CD4-positive, alpha-beta T cell treated with Interleukin-17A for 1 hour (primary cell): ENCODE measurements at regions not wholly inside any gene's neighbourhood (a gene's known extent, or its start where the extent isn't known, plus 50 kb on each side); places are given as distances from the start of the nearest gene placed in this dataset.
A peak's percentile ranks its signal among the peaks of the same experiment; 100 is the strongest.
"Not testable (repeated sequence)": the region's sequence is repeated elsewhere in the genome, so short reads cannot be mapped to it uniquely, and the experiment has no call there.

Source experiments
- DNase-seq: peaks from one replicate; pipeline ENCODE4 v3.0.0-alpha.2; 2020

GRCh38 chr12:66776974-66777373 lies 98.1 kb upstream of the GRIP1 start:
- peak; percentile 43 for DNase-seq

GRCh38 chr12:66779466-66779865 lies 100.6 kb upstream of the GRIP1 start:
- DNase-seq: no peak

- no peak for DNase-seq
Measured at GRCh38 chr12:66786531-66787308, 107.8 kb upstream of the GRIP1 start.

- DNase-seq: no peak
Measured at GRCh38 chr12:66799551-66799950, 120.7 kb upstream of the GRIP1 start.

GRCh38 chr12:66800046-66800445 lies 121.2 kb upstream of the GRIP1 start:
- no peak for DNase-seq

GRCh38 chr12:66803930-66804329 lies 125.1 kb upstream of the GRIP1 start:
- DNase-seq: no peak

GRCh38 chr12:66804563-66804974 lies 125.7 kb upstream of the GRIP1 start:
- DNase-seq: no peak

GRCh38 chr12:66808606-66809005 lies 129.7 kb upstream of the GRIP1 start:
- no peak for DNase-seq

GRCh38 chr12:66813137-66813892 lies 134.4 kb upstream of the GRIP1 start:
- DNase-seq: peak; percentile 10

- DNase-seq: no peak
Measured at GRCh38 chr12:66819587-66819986, 140.7 kb upstream of the GRIP1 start.

GRCh38 chr12:66822961-66823360 lies 144.1 kb upstream of the GRIP1 start:
- DNase-seq: no peak

- DNase-seq: no peak
Measured at GRCh38 chr12:66823857-66824570, 145.1 kb upstream of the GRIP1 start.

- DNase-seq: not testable (repeated sequence)
Measured at GRCh38 chr12:66825921-66826320, 147.0 kb upstream of the GRIP1 start.

GRCh38 chr12:66829660-66830325 lies 150.9 kb upstream of the GRIP1 start:
- DNase-seq: peak; percentile 20

GRCh38 chr12:66831495-66831894 lies 152.6 kb upstream of the GRIP1 start:
- no peak for DNase-seq

- DNase-seq: no peak
Measured at GRCh38 chr12:66832997-66833396, 154.1 kb upstream of the GRIP1 start.

GRCh38 chr12:66836623-66837310 lies 157.9 kb upstream of the GRIP1 start:
- no peak for DNase-seq

- DNase-seq: no peak
Measured at GRCh38 chr12:66837311-66837627, 158.4 kb upstream of the GRIP1 start.

GRCh38 chr12:66838366-66838765 lies 159.5 kb upstream of the GRIP1 start:
- DNase-seq: no peak

- DNase-seq: no peak
Measured at GRCh38 chr12:66848967-66849366, 170.1 kb upstream of the GRIP1 start.

GRCh38 chr12:66851134-66851533 lies 172.3 kb upstream of the GRIP1 start:
- DNase-seq: no peak

- no peak for DNase-seq
Measured at GRCh38 chr12:66852091-66852490, 173.2 kb upstream of the GRIP1 start.

- DNase-seq: no peak
Measured at GRCh38 chr12:66852765-66853164, 173.9 kb upstream of the GRIP1 start.
